Spleen (tissue), 7 donors: ENCODE measurements at regions not wholly inside any gene's neighbourhood (a gene's known extent, or its start where the extent isn't known, plus 50 kb on each side); places are given as distances from the start of the nearest gene placed in this dataset.

Experiments
- POLR2A ChIP-seq, 3 donors: fragments of 450-650 bp; IDR thresholded peaks; one replicate each; pipeline ENCODE4 v1.5.1; 2017; ENCODE audit warnings: antibody characterized with exemption in 3 of 3, mild to moderate bottlenecking in 1 of 3
- TF ChIP-seq, protein P1 (sequence below), 11 experiments: fragments of 200-600 bp in 7 of 11; fragments of 450-650 bp in 4 of 11; sonication (generic) in 4 of 11; IDR thresholded peaks in 8 of 11; conservative IDR thresholded peaks in 3 of 11; 1 replicate in 7 of 11; 2 replicates in 4 of 11; pipeline versions ENCODE4 v1.4.0 to v1.8.0; 2016 to 2021; ENCODE audit warnings: antibody characterized with exemption in 11 of 11, inconsistent platforms in 4 of 11, mild to moderate bottlenecking in 1 of 11
- donor health status: DM: no; HTN: no; CAD: no; lungs with moderate emphysema.
- donor health status: DM: no; HTN: no; CAD: no.
- donor health status: DM: no; HTN: no; CAD: no.

DNA sequence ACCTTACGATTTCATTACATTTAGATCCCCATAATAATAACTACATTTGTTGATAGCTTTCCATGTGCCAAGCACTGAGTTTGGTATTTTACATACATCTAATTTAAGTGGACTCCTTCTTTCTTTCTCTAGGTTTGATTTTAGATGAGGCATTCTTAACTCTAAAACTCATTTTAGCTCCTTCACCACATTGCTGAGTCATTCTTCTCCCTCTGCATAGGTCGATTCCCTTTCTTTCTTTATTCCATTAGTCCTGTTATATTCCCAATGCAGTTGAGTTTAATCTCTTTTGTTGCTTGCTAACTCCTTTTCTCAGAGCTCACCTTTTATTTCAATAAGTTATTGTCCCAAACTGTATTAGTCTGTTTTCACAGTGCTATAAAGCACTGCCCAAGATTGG is 329.8 kb downstream of the TAF11L14 start:
- TF ChIP-seq POLR2A (IDR thresholded peaks at IDR 0.05), result no peak
- TF ChIP-seq, protein P1, sequence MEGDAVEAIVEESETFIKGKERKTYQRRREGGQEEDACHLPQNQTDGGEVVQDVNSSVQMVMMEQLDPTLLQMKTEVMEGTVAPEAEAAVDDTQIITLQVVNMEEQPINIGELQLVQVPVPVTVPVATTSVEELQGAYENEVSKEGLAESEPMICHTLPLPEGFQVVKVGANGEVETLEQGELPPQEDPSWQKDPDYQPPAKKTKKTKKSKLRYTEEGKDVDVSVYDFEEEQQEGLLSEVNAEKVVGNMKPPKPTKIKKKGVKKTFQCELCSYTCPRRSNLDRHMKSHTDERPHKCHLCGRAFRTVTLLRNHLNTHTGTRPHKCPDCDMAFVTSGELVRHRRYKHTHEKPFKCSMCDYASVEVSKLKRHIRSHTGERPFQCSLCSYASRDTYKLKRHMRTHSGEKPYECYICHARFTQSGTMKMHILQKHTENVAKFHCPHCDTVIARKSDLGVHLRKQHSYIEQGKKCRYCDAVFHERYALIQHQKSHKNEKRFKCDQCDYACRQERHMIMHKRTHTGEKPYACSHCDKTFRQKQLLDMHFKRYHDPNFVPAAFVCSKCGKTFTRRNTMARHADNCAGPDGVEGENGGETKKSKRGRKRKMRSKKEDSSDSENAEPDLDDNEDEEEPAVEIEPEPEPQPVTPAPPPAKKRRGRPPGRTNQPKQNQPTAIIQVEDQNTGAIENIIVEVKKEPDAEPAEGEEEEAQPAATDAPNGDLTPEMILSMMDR (IDR thresholded peaks at IDR 0.05 in 8 of 11, conservative IDR thresholded peaks at IDR 0.05 in 3 of 11), result no peak
